ENCODE measurements at regions not wholly inside any gene's neighbourhood (a gene's known extent, or its start where the extent isn't known, plus 50 kb on each side); places are given as distances from the start of the nearest gene placed in this dataset.
"Not testable (repeated sequence)": the region's sequence is repeated elsewhere in the genome, so short reads cannot be mapped to it uniquely, and the experiment has no call there.

GRCh38 chr1:121443001-121443540, 258.3 kb downstream of the SRGAP2C start:
- no peak for ATAC-seq (replicated peaks)
- DNase-seq = no peak
- H3K27me3 Mint-ChIP-seq = no peaks in the 10 kb centered on the region
- no peaks in the 10 kb centered on the region for H3K36me3 Mint-ChIP-seq (ENCODE audit: insufficient read depth)
- peak overlapping the region in 1 of 2 donors; percentile 60 for H3K27ac Mint-ChIP-seq
- H3K4me1 Mint-ChIP-seq (ENCODE audit: low read depth in 2 of 2) = peaks cover 3 to 5% of the 10 kb centered on the region in 2 donors
- H3K9me3 Mint-ChIP-seq = no peaks in the 10 kb centered on the region
- no peak overlapping the region for H3K4me3 Mint-ChIP-seq

DNA sequence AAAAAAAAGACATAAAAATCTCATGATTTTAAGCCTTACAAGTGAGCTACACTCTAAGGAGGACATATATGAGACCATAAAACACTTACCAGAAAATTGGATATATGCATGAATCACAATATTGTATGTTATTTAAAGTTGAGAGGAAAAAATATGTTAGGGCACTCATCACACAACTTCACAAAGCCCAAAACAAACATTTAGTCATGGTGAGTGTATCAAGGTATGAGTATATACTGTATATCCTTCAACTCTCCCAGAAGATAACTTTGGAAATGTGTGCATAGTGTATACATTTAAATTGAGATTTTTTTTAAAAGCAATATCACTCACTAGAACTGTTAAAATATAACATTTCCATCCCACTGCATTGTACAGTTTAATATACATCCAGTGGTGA, 259.3 kb downstream of the SRGAP2C start:
- no peaks in the 10 kb centered on the region for H3K27me3 Mint-ChIP-seq
- no peak for DNase-seq
- no peaks in the 10 kb centered on the region for H3K9me3 Mint-ChIP-seq
- H3K4me3 Mint-ChIP-seq = no peak overlapping the region
- H3K27ac Mint-ChIP-seq = no peak overlapping the region
- no peak for ATAC-seq (replicated peaks)
- peaks cover 3 to 8% of the 10 kb centered on the region in 2 donors for H3K4me1 Mint-ChIP-seq (ENCODE audit: low read depth in 2 of 2)
- no peaks in the 10 kb centered on the region for H3K36me3 Mint-ChIP-seq (ENCODE audit: insufficient read depth)

- DNase-seq (no peak), ATAC-seq (replicated peaks) (no peak)
- Mint-ChIP-seq H3K4me1 (ENCODE audit: low read depth in 2 of 2) (peaks cover 3 to 14% of the 10 kb centered on the region in 2 donors), H3K36me3 (ENCODE audit: insufficient read depth) (no peaks in the 10 kb centered on the region), H3K9me3 (no peaks in the 10 kb centered on the region), H3K4me3 (no peak overlapping the region), H3K27ac (no peak overlapping the region), H3K27me3 (no peaks in the 10 kb centered on the region)
Measured at GRCh38 chr1:121445679-121446078, 260.9 kb downstream of the SRGAP2C start.

- not testable (repeated sequence) for H3K9me3 Mint-ChIP-seq; DNase-seq; H3K4me3 Mint-ChIP-seq; H3K36me3 Mint-ChIP-seq (ENCODE audit: insufficient read depth); H3K27ac Mint-ChIP-seq; ATAC-seq (replicated peaks); H3K27me3 Mint-ChIP-seq
- H3K4me1 Mint-ChIP-seq (ENCODE audit: low read depth in 2 of 2) = peaks cover 3 to 15% of the 10 kb centered on the region in 2 donors
Measured at GRCh38 chr1:121447280-121447923, 262.6 kb downstream of the SRGAP2C start.

GRCh38 chr1:121448064-121448463, 263.3 kb downstream of the SRGAP2C start:
- not testable (repeated sequence) for ATAC-seq (replicated peaks); H3K27me3 Mint-ChIP-seq; DNase-seq; H3K27ac Mint-ChIP-seq; H3K9me3 Mint-ChIP-seq; H3K4me3 Mint-ChIP-seq; H3K36me3 Mint-ChIP-seq (ENCODE audit: insufficient read depth)
- H3K4me1 Mint-ChIP-seq (ENCODE audit: low read depth in 2 of 2) = peaks cover under 1 to 13% of the 10 kb centered on the region in 2 donors

- Mint-ChIP-seq H3K27ac (peak overlapping the region in 1 of 2 donors; percentile 20), H3K27me3 (no peaks in the 10 kb centered on the region), H3K4me3 (no peak overlapping the region), H3K9me3 (peaks cover 0 to 3% of the 10 kb centered on the region in 2 donors), H3K36me3 (ENCODE audit: insufficient read depth) (no peaks in the 10 kb centered on the region), H3K4me1 (ENCODE audit: low read depth in 2 of 2) (peaks cover 0 to 10% of the 10 kb centered on the region in 2 donors)
- DNase-seq = no peak
- no peak for ATAC-seq (replicated peaks)
Measured at GRCh38 chr1:121448851-121449250, 264.1 kb downstream of the SRGAP2C start.

DNA sequence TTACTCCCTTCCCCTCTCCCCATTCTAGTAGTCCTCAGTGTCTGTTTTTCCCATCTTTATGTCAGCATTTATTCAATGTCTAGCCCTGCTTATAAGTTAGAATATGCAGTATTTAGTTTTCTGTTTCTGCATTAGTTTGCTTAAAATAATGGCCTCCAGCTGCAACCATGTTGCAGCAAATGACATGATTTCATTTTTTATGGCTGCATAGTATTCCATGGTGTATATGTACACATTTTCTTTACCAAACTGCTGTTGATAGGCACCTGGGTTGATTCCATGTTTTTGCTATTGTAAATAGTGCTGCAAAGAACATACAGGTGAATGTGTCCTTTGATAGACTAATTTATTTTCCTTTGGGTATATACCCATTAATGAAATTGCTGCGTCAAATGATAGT, 267.7 kb downstream of the SRGAP2C start:
- DNase-seq (no peak), ATAC-seq (replicated peaks) (no peak)
- Mint-ChIP-seq H3K4me1 (ENCODE audit: low read depth in 2 of 2) (peaks cover 0 to 10% of the 10 kb centered on the region in 2 donors), H3K4me3 (no peak overlapping the region), H3K27me3 (no peaks in the 10 kb centered on the region), H3K36me3 (ENCODE audit: insufficient read depth) (no peaks in the 10 kb centered on the region), H3K9me3 (peaks cover 0 to 3% of the 10 kb centered on the region in 2 donors), H3K27ac (no peak overlapping the region)

GRCh38 chr1:121458291-121459048, 273.7 kb downstream of the SRGAP2C start:
- Mint-ChIP-seq H3K9me3 (no peaks in the 10 kb centered on the region), H3K36me3 (ENCODE audit: insufficient read depth) (no peaks in the 10 kb centered on the region), H3K4me1 (ENCODE audit: low read depth in 2 of 2) (peaks cover 2 to 6% of the 10 kb centered on the region in 2 donors), H3K4me3 (peak overlapping the region; percentile 64 to 80), H3K27me3 (no peaks in the 10 kb centered on the region), H3K27ac (peak overlapping the region; percentile 62 to 93)
- DNase-seq = no peak
- ATAC-seq (replicated peaks) = peak; percentile 82

DNA sequence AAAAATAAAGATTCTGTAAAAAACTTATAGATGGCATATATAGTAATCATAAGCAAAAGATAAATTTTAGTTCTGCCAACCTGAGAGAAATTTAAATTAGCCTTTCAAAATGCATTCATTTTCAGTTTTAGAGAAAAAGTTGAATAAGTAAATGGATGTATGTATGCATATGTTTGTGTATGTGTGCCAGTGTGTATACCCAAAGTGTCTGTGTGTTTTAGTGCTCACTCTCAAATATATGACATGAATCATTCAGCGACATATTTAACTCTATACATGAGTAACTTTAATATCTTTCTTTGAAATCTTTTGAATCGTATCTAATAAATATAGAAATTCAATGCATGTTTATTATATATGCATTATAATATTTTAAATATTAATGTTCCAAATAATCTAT, 274.5 kb downstream of the SRGAP2C start:
- H3K27ac Mint-ChIP-seq = no peak overlapping the region
- DNase-seq (no peak), ATAC-seq (replicated peaks) (no peak)
- no peaks in the 10 kb centered on the region for H3K27me3 Mint-ChIP-seq
- H3K36me3 Mint-ChIP-seq (ENCODE audit: insufficient read depth) = no peaks in the 10 kb centered on the region
- no peaks in the 10 kb centered on the region for H3K9me3 Mint-ChIP-seq
- peaks cover 2 to 6% of the 10 kb centered on the region in 2 donors for H3K4me1 Mint-ChIP-seq (ENCODE audit: low read depth in 2 of 2)
- H3K4me3 Mint-ChIP-seq = no peak overlapping the region

- not testable (repeated sequence) for H3K27ac Mint-ChIP-seq; H3K4me3 Mint-ChIP-seq; DNase-seq; H3K9me3 Mint-ChIP-seq; ATAC-seq (replicated peaks); H3K4me1 Mint-ChIP-seq (ENCODE audit: low read depth in 2 of 2); H3K36me3 Mint-ChIP-seq (ENCODE audit: insufficient read depth); H3K27me3 Mint-ChIP-seq
Measured at GRCh38 chr1:121469395-121469794, 284.6 kb downstream of the SRGAP2C start.

DNA sequence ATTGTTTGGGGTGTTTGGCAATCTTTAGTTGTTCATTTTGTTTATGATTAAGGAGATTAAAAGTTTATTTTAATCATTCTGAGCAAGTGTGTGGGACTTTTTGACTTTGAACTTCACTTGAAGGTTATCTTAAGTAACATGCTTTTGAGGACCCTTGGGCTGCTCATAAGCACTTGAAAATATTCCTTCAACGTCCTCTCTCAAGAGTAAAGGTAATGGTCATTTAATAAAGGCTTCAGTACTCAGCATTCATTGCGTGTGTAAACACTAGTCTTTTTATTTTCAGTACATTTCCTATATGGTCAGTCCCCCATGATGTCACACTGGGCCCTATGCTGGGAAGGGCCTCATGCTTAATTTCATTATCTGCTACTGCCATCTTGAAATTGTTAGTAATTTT, 285.6 kb downstream of the SRGAP2C start:
- not testable (repeated sequence) for ATAC-seq (replicated peaks); DNase-seq; H3K36me3 Mint-ChIP-seq (ENCODE audit: insufficient read depth); H3K4me1 Mint-ChIP-seq (ENCODE audit: low read depth in 2 of 2); H3K9me3 Mint-ChIP-seq; H3K27me3 Mint-ChIP-seq; H3K4me3 Mint-ChIP-seq
- peak overlapping the region in 1 of 2 donors; percentile 16 for H3K27ac Mint-ChIP-seq

GRCh38 chr1:121471523-121471922, 286.7 kb downstream of the SRGAP2C start:
- Mint-ChIP-seq H3K9me3 (no peaks in the 10 kb centered on the region), H3K36me3 (ENCODE audit: insufficient read depth) (no peaks in the 10 kb centered on the region), H3K27ac (no peak overlapping the region), H3K27me3 (no peaks in the 10 kb centered on the region), H3K4me1 (ENCODE audit: low read depth in 2 of 2) (peaks cover 0 to 4% of the 10 kb centered on the region in 2 donors), H3K4me3 (no peak overlapping the region)
- ATAC-seq (replicated peaks) (no peak), DNase-seq (no peak)

DNA sequence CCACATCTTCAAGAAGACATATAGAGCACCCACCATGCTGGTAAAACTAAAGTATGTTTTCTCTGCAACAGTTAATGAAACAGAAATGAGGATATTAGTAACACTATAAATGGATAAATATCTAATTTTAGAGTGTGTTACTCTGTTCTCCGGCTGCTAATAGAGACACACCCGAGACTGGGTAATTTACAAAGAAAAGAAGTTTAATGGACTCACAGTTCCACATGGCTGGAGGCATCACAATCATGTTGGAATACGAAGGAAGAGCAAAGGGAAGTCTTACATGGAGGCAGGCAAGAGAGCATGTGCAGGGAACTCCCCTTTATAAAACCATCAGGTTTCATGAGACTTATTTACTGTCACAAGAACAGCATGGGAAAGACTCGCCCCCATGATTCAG, 287.2 kb downstream of the SRGAP2C start:
- DNase-seq (no peak), ATAC-seq (replicated peaks) (no peak)
- Mint-ChIP-seq H3K27me3 (no peaks in the 10 kb centered on the region), H3K36me3 (ENCODE audit: insufficient read depth) (no peaks in the 10 kb centered on the region), H3K27ac (no peak overlapping the region), H3K4me1 (ENCODE audit: low read depth in 2 of 2) (peaks cover 0 to 4% of the 10 kb centered on the region in 2 donors), H3K4me3 (no peak overlapping the region), H3K9me3 (no peaks in the 10 kb centered on the region)

- Mint-ChIP-seq H3K27me3 (no peaks in the 10 kb centered on the region), H3K4me3 (no peak overlapping the region), H3K9me3 (no peaks in the 10 kb centered on the region), H3K4me1 (ENCODE audit: low read depth in 2 of 2) (peaks cover 0 to 3% of the 10 kb centered on the region in 2 donors), H3K36me3 (ENCODE audit: insufficient read depth) (no peaks in the 10 kb centered on the region), H3K27ac (no peak overlapping the region)
- DNase-seq = no peak
- ATAC-seq (replicated peaks) = no peak
Measured at GRCh38 chr1:121483234-121483633, 298.5 kb downstream of the SRGAP2C start.

Data from effector memory CD8-positive, alpha-beta T cell (primary cell).